ENCODE measurements at regions not wholly inside any gene's neighbourhood (a gene's known extent, or its start where the extent isn't known, plus 50 kb on each side); places are given as distances from the start of the nearest gene placed in this dataset.
"Not testable (repeated sequence)": the region's sequence is repeated elsewhere in the genome, so short reads cannot be mapped to it uniquely, and the experiment has no call there.

DNA sequence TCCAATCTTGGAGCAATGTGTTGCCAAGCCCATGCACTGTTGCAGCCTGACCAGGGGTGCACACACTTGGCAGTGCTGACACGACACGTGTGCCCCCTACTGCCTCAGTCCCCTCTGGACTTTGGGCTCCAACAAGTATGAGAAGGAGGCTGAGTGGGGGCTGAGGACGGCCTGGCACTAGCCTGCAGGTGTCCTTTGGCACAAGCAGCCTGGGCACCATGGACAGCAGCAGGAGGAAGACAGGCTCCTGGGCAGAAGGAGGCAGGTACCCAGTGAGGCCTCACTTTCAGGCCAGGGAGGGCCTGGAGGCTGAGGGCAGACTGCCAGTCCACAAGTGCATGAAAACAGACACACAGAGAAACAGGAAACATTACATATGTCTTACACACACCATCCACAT is 1702.9 kb upstream of the B3GALT2 start:
- DNase-seq, result no peak

DNA sequence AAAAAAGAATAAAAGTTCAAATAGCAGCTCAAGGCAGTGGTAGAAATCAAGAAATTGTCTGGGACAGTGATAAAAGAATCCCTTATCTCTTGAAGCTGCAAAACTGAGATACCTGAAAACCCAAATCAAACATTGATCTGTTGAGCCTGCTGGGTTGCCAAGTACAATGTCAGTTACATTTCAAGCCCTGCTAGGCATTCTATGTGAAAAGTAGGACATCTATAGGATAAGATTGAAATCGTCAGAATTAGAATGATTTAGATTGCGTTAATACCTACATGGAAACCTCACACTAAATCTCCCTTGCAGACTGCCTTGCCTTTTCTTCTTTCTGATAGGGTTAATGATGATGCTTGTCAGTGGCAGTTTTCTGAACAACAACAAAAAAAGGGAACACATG is 1684.4 kb upstream of the B3GALT2 start:
- DNase-seq, result no peak

DNA sequence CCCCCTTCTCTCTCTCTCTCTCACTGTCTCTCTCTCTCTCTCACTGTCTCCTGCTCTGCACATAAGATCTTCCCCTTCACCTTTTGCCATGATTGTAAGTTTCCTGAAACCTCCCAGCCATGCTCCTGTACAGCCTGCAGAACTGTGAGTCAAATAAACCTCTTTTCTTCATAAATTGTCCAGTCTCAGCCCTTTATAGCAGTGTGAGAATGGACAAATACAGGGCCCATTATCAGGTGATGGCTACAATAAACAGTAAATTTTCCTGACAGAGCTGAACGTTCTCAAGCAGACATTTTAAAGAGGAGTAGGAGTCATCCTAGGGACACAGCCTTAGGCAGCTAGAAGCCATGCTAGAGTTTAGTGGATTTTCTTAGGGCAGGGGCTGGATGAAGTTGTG is 1679.7 kb upstream of the B3GALT2 start:
- DNase-seq, result no peak

DNA sequence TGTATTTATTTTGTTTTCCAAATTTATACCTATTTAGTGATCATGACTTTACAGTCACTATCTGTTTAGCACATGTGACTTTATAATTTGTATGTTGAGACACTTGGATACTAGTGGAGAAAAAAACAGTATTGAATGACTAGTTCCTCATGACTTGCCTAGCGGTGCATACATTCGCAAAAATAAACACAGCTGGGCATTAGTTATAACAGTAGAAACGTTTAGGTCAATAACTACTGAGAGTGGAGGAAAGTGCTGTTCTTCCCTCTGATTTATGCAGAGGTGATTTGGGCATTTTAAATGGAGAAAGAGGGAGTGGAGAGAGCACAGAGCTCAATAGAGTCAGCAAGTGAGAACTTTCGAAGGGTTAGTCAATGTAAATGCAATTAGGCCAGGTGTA is 1679.0 kb upstream of the B3GALT2 start:
- no peak for DNase-seq

DNA sequence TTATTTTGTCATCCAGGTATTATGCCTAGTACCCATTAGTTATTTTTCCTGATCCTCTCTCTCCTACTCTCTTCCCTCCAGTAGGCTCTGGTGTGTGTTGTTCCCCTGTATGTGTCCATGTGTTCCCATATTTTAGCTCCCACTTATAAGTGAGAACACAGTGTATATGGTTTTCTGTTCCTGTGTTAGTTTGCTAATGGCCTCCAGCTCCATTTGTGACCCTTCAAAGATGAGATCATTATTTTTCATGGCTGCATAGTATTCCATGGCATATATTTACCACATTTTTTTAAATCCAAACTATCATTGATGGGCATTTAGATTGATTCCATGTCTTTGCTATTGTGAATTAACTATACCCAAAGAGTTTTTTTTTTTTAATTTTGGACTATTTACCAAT is 1675.7 kb upstream of the B3GALT2 start:
- no peak for DNase-seq

GRCh38 chr1:194860248-194861201 is 1674.1 kb upstream of the B3GALT2 start:
- no peak for DNase-seq

DNA sequence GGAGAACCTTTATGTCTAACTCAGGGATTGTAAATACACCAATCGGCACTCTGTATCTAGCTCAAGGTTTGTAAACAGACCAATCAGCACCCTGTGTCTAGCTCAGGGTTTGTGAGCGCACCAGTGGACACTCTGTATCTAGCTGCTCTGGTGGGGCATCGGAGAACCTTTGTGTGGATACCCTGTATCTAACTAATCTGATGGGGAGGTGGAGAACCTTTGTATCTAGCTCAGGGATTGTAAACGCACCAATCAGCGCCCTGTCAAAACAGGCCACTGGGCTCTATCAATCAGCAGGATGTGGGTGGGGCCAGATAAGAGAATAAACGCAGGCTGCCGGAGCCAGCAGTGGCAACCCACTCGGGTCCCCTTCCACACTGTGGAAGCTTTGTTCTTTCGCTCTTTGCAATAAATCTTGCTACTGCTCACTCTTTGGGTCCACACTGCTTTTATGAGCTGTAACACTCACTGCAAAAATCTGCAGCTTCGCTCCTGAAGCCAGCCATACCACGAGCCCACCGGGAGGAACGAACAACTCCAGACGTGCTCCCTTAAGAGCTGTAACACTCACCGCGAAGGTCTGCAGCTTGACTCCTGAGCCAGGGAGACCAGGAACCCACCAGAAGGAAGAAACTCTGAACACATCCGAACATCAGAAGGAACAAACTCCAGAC is 1673.2 kb upstream of the B3GALT2 start:
- not testable (repeated sequence) for DNase-seq

DNA sequence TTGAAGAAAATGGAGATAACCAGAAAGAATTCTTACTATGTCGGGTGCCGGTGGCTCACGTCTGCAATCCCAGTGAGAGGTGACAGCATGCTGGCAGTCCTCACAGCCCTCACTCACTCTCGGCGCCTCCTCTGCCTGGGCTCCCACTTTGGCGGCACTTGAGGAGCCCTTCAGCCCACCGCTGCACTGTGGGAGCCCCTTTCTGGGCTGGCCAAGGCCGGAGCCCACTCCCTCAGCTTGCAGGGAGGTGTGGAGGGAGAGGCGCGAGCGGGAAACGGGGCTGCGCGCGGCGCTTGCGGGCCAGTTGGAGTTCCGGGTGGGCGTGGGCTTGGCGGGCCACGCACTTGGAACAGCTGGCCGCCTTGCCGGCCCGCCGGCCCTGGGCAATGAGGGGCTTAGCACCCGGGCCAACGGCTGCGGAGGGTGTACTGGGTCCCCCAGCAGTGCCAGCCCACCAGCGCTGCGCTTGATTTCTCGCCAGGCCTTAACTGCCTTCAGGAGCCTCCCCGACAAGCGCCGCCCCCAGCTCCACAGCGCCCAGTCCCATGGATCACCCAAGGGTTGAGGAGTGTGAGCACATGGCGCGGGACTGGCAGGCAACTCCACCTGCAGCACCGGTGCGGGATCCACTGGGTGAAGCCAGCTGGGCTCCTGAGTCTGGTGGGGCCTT is 1672.5 kb upstream of the B3GALT2 start:
- DNase-seq, result not testable (repeated sequence)

GRCh38 chr1:194857413-194857812 is 1671.0 kb upstream of the B3GALT2 start:
- DNase-seq, result no peak

- DNase-seq, result no peak
These were observed 1662.4 kb upstream of the B3GALT2 start for GRCh38 chr1:194848846-194849245.

DNA sequence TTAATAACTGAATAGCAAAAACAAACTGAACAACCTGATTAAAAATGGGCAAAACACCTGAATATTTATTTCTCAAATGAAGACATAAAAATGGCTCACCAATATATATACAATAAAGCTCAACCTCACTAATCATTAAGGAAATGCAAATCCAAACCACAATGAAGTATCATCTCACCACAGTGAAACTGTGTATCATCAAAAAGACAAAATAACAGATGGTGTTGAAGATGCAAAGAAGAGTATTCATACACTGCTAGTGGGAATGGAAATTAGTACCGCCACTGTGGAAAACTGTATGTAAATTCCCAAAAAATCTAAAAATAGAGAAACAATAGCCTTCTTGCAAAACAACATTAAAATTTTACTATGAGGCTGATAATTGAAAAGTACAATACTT is 1660.1 kb upstream of the B3GALT2 start:
- no peak for DNase-seq

DNA sequence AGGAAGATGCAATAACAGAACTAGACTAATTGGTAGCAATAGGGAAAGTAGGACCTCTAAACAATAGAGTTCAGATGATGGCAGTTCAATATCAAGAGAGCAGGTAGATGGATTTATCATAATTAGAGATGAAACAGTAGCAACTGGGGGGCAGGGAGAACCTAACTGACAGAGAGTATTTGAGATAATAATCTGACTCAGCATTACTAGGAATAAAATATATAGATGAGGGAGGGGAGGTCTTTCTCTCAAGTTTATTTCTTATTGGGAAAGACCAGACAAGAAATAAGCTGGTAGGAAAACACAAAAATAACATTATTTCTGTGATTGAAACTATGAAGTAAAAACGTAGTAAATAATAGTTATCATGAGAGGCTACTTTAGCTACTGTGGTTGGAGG is 1656.7 kb upstream of the B3GALT2 start:
- DNase-seq, result no peak

DNA sequence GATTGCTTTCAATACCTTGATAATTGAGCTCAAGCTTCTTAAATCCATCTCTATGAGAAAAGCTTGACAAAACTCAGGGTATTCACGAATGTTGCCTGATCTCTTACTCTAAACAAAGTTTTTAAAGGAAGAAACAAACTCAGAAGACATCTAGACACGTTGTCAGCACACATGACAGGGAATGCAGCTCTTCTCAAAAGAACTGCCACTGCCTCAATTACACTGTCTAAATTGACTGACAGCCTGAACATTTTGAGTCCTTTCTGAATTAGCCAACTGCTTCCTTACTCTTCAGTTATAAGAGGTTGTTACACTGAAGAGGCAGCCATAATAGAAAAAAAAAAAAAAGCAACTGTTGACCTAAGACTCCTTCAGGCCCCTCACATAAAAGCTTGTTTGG is 1646.7 kb upstream of the B3GALT2 start:
- no peak for DNase-seq

GRCh38 chr1:194831595-194831994 is 1645.2 kb upstream of the B3GALT2 start:
- not testable (repeated sequence) for DNase-seq

GRCh38 chr1:194830387-194830786 is 1644.0 kb upstream of the B3GALT2 start:
- DNase-seq, result no peak

GRCh38 chr1:194829492-194829891 is 1643.1 kb upstream of the B3GALT2 start:
- peak; percentile 46 for DNase-seq

- DNase-seq, result no peak
These were observed 1639.0 kb upstream of the B3GALT2 start for GRCh38 chr1:194825382-194825781.

DNA sequence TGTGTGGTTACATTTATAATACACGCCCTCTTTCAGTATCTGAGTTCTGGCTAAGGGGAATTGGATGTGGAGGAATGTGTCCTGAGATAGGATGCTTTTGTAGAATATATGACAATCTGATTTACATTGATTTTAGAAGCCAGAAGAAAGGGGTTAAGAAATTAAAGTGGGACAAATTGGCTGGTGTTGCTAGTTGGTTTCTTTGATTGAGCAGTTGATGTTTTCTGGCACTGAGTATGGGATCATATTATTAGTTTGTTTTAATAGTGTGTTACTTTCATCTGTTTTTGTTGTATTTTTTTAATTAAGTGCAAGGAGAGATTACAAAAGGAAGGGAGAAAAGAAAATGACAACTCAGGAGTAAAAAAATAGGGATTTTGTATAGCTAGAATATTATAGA is 1634.7 kb upstream of the B3GALT2 start:
- no peak for DNase-seq

DNA sequence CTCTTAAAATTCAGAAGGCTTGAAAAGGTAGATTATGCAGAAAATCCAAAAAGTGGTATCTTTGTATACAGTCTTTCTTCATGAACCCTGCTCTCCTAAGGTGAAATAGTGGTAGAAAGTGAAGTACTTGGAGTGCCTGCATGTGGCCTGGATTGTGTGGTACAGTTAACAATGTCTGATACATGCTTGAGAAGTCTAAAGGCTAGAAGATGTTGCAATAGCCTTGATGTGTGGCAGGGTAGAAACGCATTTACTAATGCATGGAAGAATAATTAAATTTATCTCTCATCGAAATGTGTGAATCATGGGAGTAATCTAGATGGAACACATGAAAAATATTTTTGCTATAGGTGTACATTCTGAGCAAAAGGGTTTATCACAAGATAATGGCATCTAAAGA is 1632.3 kb upstream of the B3GALT2 start:
- DNase-seq, result no peak

DNA sequence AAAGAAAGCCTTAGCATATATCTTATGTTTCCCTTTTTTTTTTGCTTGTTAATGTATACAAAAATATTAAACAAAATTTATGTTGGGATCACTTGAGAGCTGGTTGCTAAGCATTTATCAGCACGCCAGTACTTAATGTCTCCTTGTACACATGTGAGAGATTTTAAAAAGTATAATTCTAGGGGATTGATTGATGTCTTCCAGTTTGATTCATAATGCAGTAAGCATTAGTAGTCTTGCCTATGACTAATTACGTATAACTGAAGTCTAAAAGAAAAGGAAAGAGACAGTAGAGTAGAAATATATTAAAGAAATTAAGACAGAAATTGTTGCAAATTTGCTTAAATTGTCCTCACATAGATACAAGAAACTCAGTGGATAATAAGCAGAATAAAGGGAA is 1630.4 kb upstream of the B3GALT2 start:
- DNase-seq, result no peak

DNA sequence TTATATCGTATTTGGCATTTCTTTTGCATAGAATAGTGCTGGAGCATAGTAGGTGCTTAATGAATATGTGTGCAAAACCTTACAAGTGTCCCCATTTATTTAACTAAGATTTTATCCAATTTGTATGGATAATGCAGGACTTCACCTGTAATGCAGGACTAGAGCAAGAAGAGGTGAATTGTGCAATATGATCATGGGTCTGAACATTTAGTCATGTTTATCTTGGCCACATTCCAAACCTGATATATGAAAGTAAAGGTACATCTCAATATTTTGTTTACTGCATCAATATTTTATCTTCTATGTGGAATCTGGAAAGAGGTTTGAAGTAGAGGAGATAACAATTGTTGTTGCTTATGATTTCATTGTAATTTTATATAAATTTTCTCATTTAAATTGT is 1626.7 kb upstream of the B3GALT2 start:
- DNase-seq, result no peak

DNA sequence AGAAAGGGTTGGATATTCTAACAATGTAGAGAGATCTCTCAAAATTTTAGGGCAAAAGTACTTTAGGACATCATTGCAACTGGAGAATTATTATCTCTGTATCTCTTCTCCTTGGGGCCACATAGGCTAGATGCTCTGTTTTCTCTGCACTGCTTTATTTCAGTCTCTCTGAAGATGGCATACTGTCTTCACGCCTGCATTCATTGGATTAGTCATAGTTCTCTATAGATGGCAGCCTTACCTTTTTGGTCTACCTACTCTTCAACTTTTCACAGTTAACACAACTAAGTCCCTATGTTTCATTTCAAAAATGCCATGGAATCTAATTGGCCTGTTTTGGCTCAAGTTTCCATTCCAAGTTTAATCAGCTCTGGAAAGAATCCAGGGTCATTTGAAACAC is 1623.3 kb upstream of the B3GALT2 start:
- no peak for DNase-seq

DNA sequence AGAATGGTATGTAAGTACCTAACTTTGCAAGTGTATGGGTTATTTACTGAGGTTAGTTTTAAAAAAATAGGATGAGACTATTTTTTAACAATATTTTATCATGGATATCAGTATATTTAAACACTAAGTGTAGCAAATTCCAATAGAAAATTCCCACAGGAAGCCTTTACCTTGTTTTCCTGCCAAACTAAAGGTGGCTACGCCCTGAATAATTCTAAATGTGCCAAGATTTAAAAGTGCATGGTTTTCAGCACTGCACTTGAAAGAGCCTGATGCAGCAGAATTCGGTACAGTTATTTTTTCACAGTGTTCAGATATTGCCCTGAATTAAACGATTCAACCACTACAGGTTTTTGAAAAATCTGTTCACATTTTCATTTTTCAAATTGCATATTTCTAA is 1622.8 kb upstream of the B3GALT2 start:
- no peak for DNase-seq

All from fibroblast of skin of back (primary cell).